CD4-positive, alpha-beta T cell treated with Interleukin-17A for 4 hours (primary cell): ENCODE measurements at regions not wholly inside any gene's neighbourhood (a gene's known extent, or its start where the extent isn't known, plus 50 kb on each side); places are given as distances from the start of the nearest gene placed in this dataset.
"Not testable (repeated sequence)": the region's sequence is repeated elsewhere in the genome, so short reads cannot be mapped to it uniquely, and the experiment has no call there.

Experiments
- DNase-seq: peaks from one replicate; pipeline ENCODE4 v3.0.0-alpha.2; 2020; ENCODE audit warnings: mixed read lengths

- no peak for DNase-seq
Observed at GRCh38 chr9:90981726-90982125, 180.1 kb downstream of the SYK start.

- DNase-seq, result no peak
Observed at GRCh38 chr9:90983394-90983793, 181.8 kb downstream of the SYK start.

- no peak for DNase-seq
Observed at GRCh38 chr9:90985631-90986030, 184.0 kb downstream of the SYK start.

GRCh38 chr9:90986161-90986560 lies 184.5 kb downstream of the SYK start:
- DNase-seq, result no peak

GRCh38 chr9:90987566-90987965 lies 185.9 kb downstream of the SYK start:
- no peak for DNase-seq

- DNase-seq, result no peak
Observed at GRCh38 chr9:90988318-90988717, 186.7 kb downstream of the SYK start.

GRCh38 chr9:90991953-90992352 lies 190.3 kb downstream of the SYK start:
- DNase-seq, result no peak

GRCh38 chr9:90995516-90995915 lies 193.9 kb downstream of the SYK start:
- no peak for DNase-seq

GRCh38 chr9:90996154-90997065 lies 194.8 kb downstream of the SYK start:
- DNase-seq, result no peak

- DNase-seq, result no peak
Observed at GRCh38 chr9:90998573-90998972, 197.0 kb downstream of the SYK start.

GRCh38 chr9:90999425-91000397 lies 198.1 kb downstream of the SYK start:
- no peak for DNase-seq

- no peak for DNase-seq
Observed at GRCh38 chr9:91001146-91001611, 199.6 kb downstream of the SYK start.

GRCh38 chr9:91004484-91004883 lies 202.9 kb downstream of the SYK start:
- DNase-seq, result no peak

- no peak for DNase-seq
Observed at GRCh38 chr9:91004992-91005391, 203.4 kb downstream of the SYK start.

- no peak for DNase-seq
Observed at GRCh38 chr9:91006046-91006445, 204.4 kb downstream of the SYK start.

- DNase-seq, result no peak
Observed at GRCh38 chr9:91008568-91008967, 206.9 kb downstream of the SYK start.

- no peak for DNase-seq
Observed at GRCh38 chr9:91011891-91012290, 210.3 kb downstream of the SYK start.

- DNase-seq, result no peak
Observed at GRCh38 chr9:91012933-91013841, 211.6 kb downstream of the SYK start.

- no peak for DNase-seq
Observed at GRCh38 chr9:91017245-91017644, 215.6 kb downstream of the SYK start.

GRCh38 chr9:91019871-91020270 lies 218.3 kb downstream of the SYK start:
- not testable (repeated sequence) for DNase-seq

- not testable (repeated sequence) for DNase-seq
Observed at GRCh38 chr9:91021656-91022055, 220.0 kb downstream of the SYK start.

- DNase-seq, result no peak
Observed at GRCh38 chr9:91023741-91024140, 222.1 kb downstream of the SYK start.
